Mucosa of rectum (tissue), 2 donors: ENCODE measurements at regions not wholly inside any gene's neighbourhood (a gene's known extent, or its start where the extent isn't known, plus 50 kb on each side); places are given as distances from the start of the nearest gene placed in this dataset.

Experiments
- H3K27ac ChIP-seq, 2 donors: one replicate each; pipeline ENCODE4 v1.7.0; 2013; ENCODE audit warnings: inconsistent platforms in 2 of 2, low read depth in 2 of 2, low read length in 2 of 2
- H3K27me3 ChIP-seq, 2 donors: one replicate each; pipeline ENCODE4 v1.7.0; 2013; ENCODE audit warnings: low read length in 2 of 2; ENCODE audit not compliant: control insufficient read depth in 2 of 2, insufficient read depth in 2 of 2
- H3K36me3 ChIP-seq, 2 donors: one replicate each; pipeline ENCODE4 v1.7.0; 2013; ENCODE audit warnings: low read length in 2 of 2; ENCODE audit not compliant: control insufficient read depth in 2 of 2, insufficient read depth in 2 of 2
- H3K4me1 ChIP-seq, 2 donors: one replicate each; pipeline ENCODE4 v1.7.0; 2013; ENCODE audit warnings: low read length in 2 of 2, mild to moderate bottlenecking in 1 of 2; ENCODE audit not compliant: control insufficient read depth in 2 of 2, insufficient read depth in 2 of 2
- H3K4me3 ChIP-seq, 2 donors: one replicate each; pipeline ENCODE4 v1.7.0; 2013; ENCODE audit warnings: low read length in 2 of 2
- H3K9ac ChIP-seq, 2 donors: one replicate each; pipeline ENCODE4 v1.7.0; 2013; ENCODE audit warnings: low read length in 2 of 2, low read depth in 1 of 2, mild to moderate bottlenecking in 1 of 2
- H3K9me3 ChIP-seq, 2 donors: one replicate each; pipeline ENCODE4 v1.7.0; 2013; ENCODE audit warnings: low read length in 2 of 2; ENCODE audit not compliant: control insufficient read depth in 2 of 2
- donor health status: healthy.
- donor health status: Normal muscosa, but diverticular disease.

DNA sequence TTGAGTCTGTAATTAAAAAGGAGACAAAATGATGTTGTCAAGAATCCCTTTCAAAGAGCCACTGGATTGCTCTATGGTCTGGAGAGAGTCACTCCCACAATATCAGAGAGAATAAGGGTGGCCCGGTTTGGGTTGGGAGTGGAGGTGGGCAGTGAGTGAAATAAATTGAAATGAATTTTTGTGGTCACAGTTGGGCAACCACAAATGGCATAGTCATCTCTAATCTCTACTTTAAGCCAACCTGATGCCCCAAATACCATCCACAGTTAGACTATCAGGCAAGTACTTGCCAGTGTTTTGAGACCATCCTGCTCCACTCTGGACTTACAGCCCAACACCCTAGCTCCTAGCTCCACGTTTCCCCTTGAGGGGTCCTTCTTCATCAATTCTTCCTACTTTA is 559.7 kb downstream of the BCL11A start:
- no peak overlapping the region for H3K27ac ChIP-seq
- no peaks in the 10 kb centered on the region for H3K36me3 ChIP-seq
- H3K4me1 ChIP-seq: no peaks in the 10 kb centered on the region
- H3K4me3 ChIP-seq: no peak overlapping the region
- H3K9ac ChIP-seq: no peak overlapping the region
- no peaks in the 10 kb centered on the region for H3K9me3 ChIP-seq
- H3K27me3 ChIP-seq: no peaks in the 10 kb centered on the region

- Histone ChIP-seq H3K27ac (no peak overlapping the region), H3K9me3 (no peaks in the 10 kb centered on the region)
These were observed 565.1 kb downstream of the BCL11A start for GRCh38 chr2:59988341-59988740.

GRCh38 chr2:59986511-59986910 is 566.9 kb downstream of the BCL11A start:
- H3K4me3 ChIP-seq: no peak overlapping the region
- no peak overlapping the region for H3K9ac ChIP-seq
- H3K27ac ChIP-seq: no peak overlapping the region
- H3K27me3 ChIP-seq: no peaks in the 10 kb centered on the region
- no peaks in the 10 kb centered on the region for H3K36me3 ChIP-seq
- H3K4me1 ChIP-seq: no peaks in the 10 kb centered on the region
- H3K9me3 ChIP-seq: no peaks in the 10 kb centered on the region

More at GRCh38 chr2:59988341-59988740, 565.1 kb downstream of the BCL11A start:
- Histone ChIP-seq H3K9ac (no peak overlapping the region), H3K4me3 (no peak overlapping the region), H3K4me1 (no peaks in the 10 kb centered on the region), H3K27me3 (no peaks in the 10 kb centered on the region), H3K36me3 (no peaks in the 10 kb centered on the region)

- no peaks in the 10 kb centered on the region for H3K36me3 ChIP-seq
- H3K27me3 ChIP-seq: no peaks in the 10 kb centered on the region
- H3K4me3 ChIP-seq: no peak overlapping the region
- H3K9ac ChIP-seq: no peak overlapping the region
- no peak overlapping the region for H3K27ac ChIP-seq
- H3K4me1 ChIP-seq: no peaks in the 10 kb centered on the region
- H3K9me3 ChIP-seq: no peaks in the 10 kb centered on the region
These were observed 567.5 kb downstream of the BCL11A start for GRCh38 chr2:59985923-59986322.

- H3K9ac ChIP-seq: no peak overlapping the region
- no peaks in the 10 kb centered on the region for H3K4me1 ChIP-seq
- no peaks in the 10 kb centered on the region for H3K9me3 ChIP-seq
- no peak overlapping the region for H3K27ac ChIP-seq
- H3K36me3 ChIP-seq: no peaks in the 10 kb centered on the region
- H3K4me3 ChIP-seq: no peak overlapping the region
- no peaks in the 10 kb centered on the region for H3K27me3 ChIP-seq
These were observed 579.2 kb downstream of the BCL11A start for GRCh38 chr2:59974051-59974766.

DNA sequence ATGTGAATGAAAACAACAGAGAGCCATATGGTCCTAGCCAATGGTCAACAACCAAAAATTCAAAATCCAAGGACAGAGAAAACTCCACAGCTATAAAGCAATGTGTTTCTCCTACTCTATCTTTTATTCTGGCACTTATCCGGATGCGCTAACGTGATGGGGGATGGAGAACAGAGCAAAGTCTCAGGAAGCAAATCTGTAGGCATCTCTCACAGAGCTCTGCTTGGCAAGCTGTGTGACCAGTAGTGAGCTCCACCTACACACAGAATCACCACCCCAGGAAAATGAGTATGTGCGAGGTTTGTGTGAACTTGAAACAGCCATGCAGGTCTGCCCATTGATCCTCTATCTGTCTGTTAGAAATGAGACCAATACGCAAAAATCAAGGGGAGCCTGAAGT is 584.3 kb downstream of the BCL11A start:
- H3K9ac ChIP-seq: no peak overlapping the region
- no peak overlapping the region for H3K4me3 ChIP-seq
- H3K9me3 ChIP-seq: no peaks in the 10 kb centered on the region
- H3K36me3 ChIP-seq: no peaks in the 10 kb centered on the region
- H3K27ac ChIP-seq: no peak overlapping the region
- H3K27me3 ChIP-seq: no peaks in the 10 kb centered on the region
- H3K4me1 ChIP-seq: no peaks in the 10 kb centered on the region

DNA sequence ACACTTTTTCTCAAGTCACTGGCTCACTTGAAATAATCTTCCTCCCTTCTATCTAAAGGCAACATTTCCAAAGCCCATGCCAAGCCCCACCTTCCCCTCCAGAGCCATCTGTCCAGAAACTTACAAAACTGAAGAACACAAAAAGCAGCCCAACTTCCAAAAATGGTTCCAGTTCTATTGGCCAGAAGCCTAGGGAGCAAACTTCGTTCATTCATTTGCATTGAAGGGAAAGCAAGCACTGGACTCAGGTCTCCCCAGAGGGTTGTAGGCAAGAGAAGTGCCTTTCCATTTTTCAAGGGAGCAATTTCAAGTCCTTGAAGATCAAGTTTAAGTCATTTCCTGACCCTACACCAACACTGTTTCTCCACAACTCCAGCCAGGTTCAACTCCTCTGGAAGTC is 585.0 kb downstream of the BCL11A start:
- Histone ChIP-seq H3K9ac (no peak overlapping the region), H3K9me3 (no peaks in the 10 kb centered on the region), H3K27me3 (no peaks in the 10 kb centered on the region), H3K27ac (no peak overlapping the region), H3K4me1 (no peaks in the 10 kb centered on the region), H3K4me3 (no peak overlapping the region), H3K36me3 (no peaks in the 10 kb centered on the region)

DNA sequence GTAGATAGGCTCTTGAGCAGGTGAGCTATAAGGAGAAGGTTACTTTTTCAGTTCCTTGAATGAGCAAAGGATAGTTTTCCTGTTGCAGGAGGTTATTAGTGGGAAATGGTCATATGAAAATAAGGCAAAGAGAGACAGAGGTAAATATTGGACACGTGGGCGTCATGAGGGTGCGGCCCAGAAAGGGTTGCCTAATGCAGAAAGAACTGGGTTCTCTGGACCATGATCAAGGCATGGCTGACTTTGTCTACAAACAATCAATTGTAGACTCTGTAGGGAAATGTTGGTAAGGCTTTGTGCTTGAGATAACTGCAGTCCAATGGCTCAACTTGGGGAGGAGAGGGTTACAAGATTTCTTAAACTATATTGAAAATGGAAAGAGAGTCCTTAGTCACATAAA is 585.8 kb downstream of the BCL11A start:
- H3K9me3 ChIP-seq: no peaks in the 10 kb centered on the region
- no peaks in the 10 kb centered on the region for H3K36me3 ChIP-seq
- H3K9ac ChIP-seq: no peak overlapping the region
- no peaks in the 10 kb centered on the region for H3K4me1 ChIP-seq
- no peaks in the 10 kb centered on the region for H3K27me3 ChIP-seq
- no peak overlapping the region for H3K4me3 ChIP-seq
- H3K27ac ChIP-seq: no peak overlapping the region

GRCh38 chr2:59963157-59963556 is 590.3 kb downstream of the BCL11A start:
- Histone ChIP-seq H3K4me3 (no peak overlapping the region), H3K9me3 (no peaks in the 10 kb centered on the region), H3K36me3 (no peaks in the 10 kb centered on the region), H3K4me1 (no peaks in the 10 kb centered on the region), H3K9ac (no peak overlapping the region), H3K27ac (no peak overlapping the region), H3K27me3 (no peaks in the 10 kb centered on the region)

- Histone ChIP-seq H3K9ac (no peak overlapping the region), H3K36me3 (no peaks in the 10 kb centered on the region), H3K9me3 (no peaks in the 10 kb centered on the region), H3K4me1 (no peaks in the 10 kb centered on the region), H3K4me3 (no peak overlapping the region), H3K27me3 (no peaks in the 10 kb centered on the region), H3K27ac (no peak overlapping the region)
These were observed 591.7 kb downstream of the BCL11A start for GRCh38 chr2:59961746-59962145.

- H3K4me1 ChIP-seq: no peaks in the 10 kb centered on the region
- no peaks in the 10 kb centered on the region for H3K36me3 ChIP-seq
- no peak overlapping the region for H3K9ac ChIP-seq
- H3K27me3 ChIP-seq: no peaks in the 10 kb centered on the region
- no peaks in the 10 kb centered on the region for H3K9me3 ChIP-seq
- H3K27ac ChIP-seq: no peak overlapping the region
- H3K4me3 ChIP-seq: no peak overlapping the region
These were observed 593.5 kb downstream of the BCL11A start for GRCh38 chr2:59959944-59960343.
